ENCODE measurements at regions not wholly inside any gene's neighbourhood (a gene's known extent, or its start where the extent isn't known, plus 50 kb on each side); places are given as distances from the start of the nearest gene placed in this dataset.
"Not testable (repeated sequence)": the region's sequence is repeated elsewhere in the genome, so short reads cannot be mapped to it uniquely, and the experiment has no call there.

DNA sequence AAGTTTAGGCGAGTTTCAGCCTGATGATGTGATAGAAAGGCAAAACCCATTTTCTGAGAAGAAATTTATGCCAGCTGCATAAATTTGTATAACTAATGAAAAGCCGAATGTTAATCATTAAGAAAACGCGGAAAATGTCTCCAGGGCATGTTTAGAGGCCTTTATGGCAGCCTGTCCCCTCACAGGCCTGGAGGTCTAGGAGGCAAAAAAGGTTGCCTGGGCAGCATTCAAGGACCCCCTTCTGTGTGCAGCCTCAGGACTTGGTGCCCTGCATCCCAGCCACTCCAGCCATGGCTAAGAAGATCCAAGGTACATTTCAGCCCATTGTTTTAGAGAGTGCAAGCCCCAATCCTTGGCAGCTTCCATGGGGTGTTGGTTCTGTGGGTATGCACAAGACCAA lies 614.2 kb downstream of the SLITRK5 start:
- Histone ChIP-seq H2BK120ac (ENCODE audit: insufficient read depth, low read length, poor library complexity) (no peak overlapping the region), H2BK5ac (ENCODE audit: low read depth, low read length, poor library complexity) (no peak overlapping the region), H3K27me3 (ENCODE audit: insufficient read depth, low read length) (no peaks in the 10 kb centered on the region), H3K14ac (ENCODE audit: low read length) (no peak overlapping the region), H4K8ac (ENCODE audit: low read depth, low read length) (no peak overlapping the region), H3K4me2 (ENCODE audit: low read length) (no peak overlapping the region), H3K36me3 (ENCODE audit: control insufficient read depth in 1 of 2, insufficient read depth in 2 of 2, low read length in 2 of 2) (no peaks in the 10 kb centered on the region), H3K9me3 (ENCODE audit: insufficient read depth, low read depth, low read length) (peaks cover 8% of the 10 kb centered on the region), H3K79me1 (ENCODE audit: low read length) (no peaks in the 10 kb centered on the region), H4K12ac (ENCODE audit: low read depth, low read length) (no peak overlapping the region), H3K9ac (ENCODE audit: low read length) (no peak overlapping the region), H3K4ac (ENCODE audit: low read depth, low read length) (no peak overlapping the region), H3K23ac (ENCODE audit: low read length) (no peak overlapping the region), H3K79me2 (ENCODE audit: control insufficient read depth, insufficient read depth, low read length, poor library complexity) (no peaks in the 10 kb centered on the region), H2BK12ac (ENCODE audit: low read length) (no peak overlapping the region), H2AFZ (ENCODE audit: insufficient read depth, low read length, poor library complexity) (no peak overlapping the region), H2AK5ac (ENCODE audit: low read length) (no peak overlapping the region), H3K27ac (ENCODE audit: low read depth, low read length) (no peak overlapping the region), H3K4me1 (ENCODE audit: control insufficient read depth in 1 of 2, insufficient read depth in 2 of 2, low read length in 2 of 2) (no peaks in the 10 kb centered on the region), H3K18ac (ENCODE audit: low read length) (no peak overlapping the region), H3K4me3 (ENCODE audit: low read depth, low read length) (no peak overlapping the region), H4K91ac (ENCODE audit: low read depth, low read length) (no peak overlapping the region)
- no peak for DNase-seq
- WGBS (ENCODE audit: extremely low coverage, insufficient coverage, insufficient read length) = no CpG with 5 or more reads among the region's 4 CpGs

DNA sequence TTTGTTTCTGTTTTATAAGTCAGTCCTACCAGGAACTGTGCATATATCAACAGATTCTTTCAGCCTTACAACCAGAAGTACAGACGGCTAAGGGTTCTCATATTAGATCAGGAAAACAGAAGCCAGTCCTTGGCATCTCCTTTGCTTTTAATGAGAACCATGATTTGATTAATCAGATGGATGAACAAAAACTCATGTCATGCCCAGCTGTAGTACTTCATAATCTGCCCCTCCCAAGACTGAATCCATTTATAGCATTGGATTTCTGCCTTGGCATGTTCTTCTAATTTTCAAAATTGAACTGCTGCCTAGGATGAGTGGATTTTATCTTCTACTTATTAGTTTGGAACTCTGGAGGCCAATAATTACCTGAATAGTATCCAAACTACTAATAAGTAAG lies 617.2 kb downstream of the SLITRK5 start:
- H3K4me3 ChIP-seq (ENCODE audit: low read depth, low read length) = no peak overlapping the region
- no peak overlapping the region for H3K9ac ChIP-seq (ENCODE audit: low read length)
- no peak overlapping the region for H2AFZ ChIP-seq (ENCODE audit: insufficient read depth, low read length, poor library complexity)

DNA sequence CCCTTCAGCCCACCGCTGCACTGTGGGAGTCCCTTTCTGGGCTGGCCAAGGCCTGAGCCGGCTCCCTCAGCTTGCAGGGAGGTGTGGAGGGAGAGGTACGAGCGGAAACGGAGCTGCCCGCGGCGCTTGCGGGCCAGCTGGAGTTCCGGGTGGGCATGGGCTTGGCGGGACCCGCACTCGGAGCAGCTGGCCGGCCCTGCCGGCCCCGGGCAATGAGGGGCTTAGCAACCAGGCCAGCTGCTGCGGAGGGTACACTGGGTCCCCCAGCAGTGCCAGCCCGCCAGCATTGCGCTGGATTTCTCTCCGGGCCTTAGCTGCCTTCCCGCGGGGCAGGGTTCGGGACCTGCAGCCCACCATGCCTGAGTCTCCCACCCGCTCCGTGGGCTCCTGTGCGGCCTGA lies 620.6 kb downstream of the SLITRK5 start:
- H3K4ac ChIP-seq (ENCODE audit: low read depth, low read length); H3K9me3 ChIP-seq (ENCODE audit: insufficient read depth, low read depth, low read length); H4K91ac ChIP-seq (ENCODE audit: low read depth, low read length); H2BK5ac ChIP-seq (ENCODE audit: low read depth, low read length, poor library complexity); H2AFZ ChIP-seq (ENCODE audit: insufficient read depth, low read length, poor library complexity); H3K36me3 ChIP-seq (ENCODE audit: control insufficient read depth in 1 of 2, insufficient read depth in 2 of 2, low read length in 2 of 2); H4K12ac ChIP-seq (ENCODE audit: low read depth, low read length); H3K27ac ChIP-seq (ENCODE audit: low read depth, low read length); H3K23ac ChIP-seq (ENCODE audit: low read length); H4K8ac ChIP-seq (ENCODE audit: low read depth, low read length); DNase-seq; H2BK120ac ChIP-seq (ENCODE audit: insufficient read depth, low read length, poor library complexity); H3K18ac ChIP-seq (ENCODE audit: low read length); H3K4me2 ChIP-seq (ENCODE audit: low read length); H3K79me1 ChIP-seq (ENCODE audit: low read length); H3K9ac ChIP-seq (ENCODE audit: low read length); H3K79me2 ChIP-seq (ENCODE audit: control insufficient read depth, insufficient read depth, low read length, poor library complexity); H3K4me1 ChIP-seq (ENCODE audit: control insufficient read depth in 1 of 2, insufficient read depth in 2 of 2, low read length in 2 of 2); H3K14ac ChIP-seq (ENCODE audit: low read length); H3K4me3 ChIP-seq (ENCODE audit: low read depth, low read length); H3K27me3 ChIP-seq (ENCODE audit: insufficient read depth, low read length); H2BK12ac ChIP-seq (ENCODE audit: low read length); H2AK5ac ChIP-seq (ENCODE audit: low read length): not testable (repeated sequence)
- no CpG with 5 or more reads among the region's 26 CpGs for WGBS (ENCODE audit: extremely low coverage, insufficient coverage, insufficient read length)

More for the DNA sequence above, 617.2 kb downstream of the SLITRK5 start:
- no peak overlapping the region for H3K27ac ChIP-seq (ENCODE audit: low read depth, low read length)
- no peak overlapping the region for H2AK5ac ChIP-seq (ENCODE audit: low read length)
- no peaks in the 10 kb centered on the region for H3K79me1 ChIP-seq (ENCODE audit: low read length)
- H2BK120ac ChIP-seq (ENCODE audit: insufficient read depth, low read length, poor library complexity) = no peak overlapping the region
- no peaks in the 10 kb centered on the region for H3K79me2 ChIP-seq (ENCODE audit: control insufficient read depth, insufficient read depth, low read length, poor library complexity)
- no peak overlapping the region for H3K23ac ChIP-seq (ENCODE audit: low read length)
- H3K4me2 ChIP-seq (ENCODE audit: low read length) = no peak overlapping the region
- no peak for DNase-seq
- no peaks in the 10 kb centered on the region for H3K27me3 ChIP-seq (ENCODE audit: insufficient read depth, low read length)
- no peak overlapping the region for H3K14ac ChIP-seq (ENCODE audit: low read length)
- H3K36me3 ChIP-seq (ENCODE audit: control insufficient read depth in 1 of 2, insufficient read depth in 2 of 2, low read length in 2 of 2) = no peaks in the 10 kb centered on the region
- H2BK5ac ChIP-seq (ENCODE audit: low read depth, low read length, poor library complexity) = no peak overlapping the region
- no peak overlapping the region for H3K18ac ChIP-seq (ENCODE audit: low read length)
- H4K8ac ChIP-seq (ENCODE audit: low read depth, low read length) = no peak overlapping the region
- peaks cover 8% of the 10 kb centered on the region for H3K9me3 ChIP-seq (ENCODE audit: insufficient read depth, low read depth, low read length)
- no peak overlapping the region for H3K4ac ChIP-seq (ENCODE audit: low read depth, low read length)
- H2BK12ac ChIP-seq (ENCODE audit: low read length) = no peak overlapping the region
- no peak overlapping the region for H4K91ac ChIP-seq (ENCODE audit: low read depth, low read length)
- H4K12ac ChIP-seq (ENCODE audit: low read depth, low read length) = no peak overlapping the region
- WGBS (ENCODE audit: extremely low coverage, insufficient coverage, insufficient read length) = no CpG with 5 or more reads among the region's 1 CpG
- no peaks in the 10 kb centered on the region for H3K4me1 ChIP-seq (ENCODE audit: control insufficient read depth in 1 of 2, insufficient read depth in 2 of 2, low read length in 2 of 2)

DNA sequence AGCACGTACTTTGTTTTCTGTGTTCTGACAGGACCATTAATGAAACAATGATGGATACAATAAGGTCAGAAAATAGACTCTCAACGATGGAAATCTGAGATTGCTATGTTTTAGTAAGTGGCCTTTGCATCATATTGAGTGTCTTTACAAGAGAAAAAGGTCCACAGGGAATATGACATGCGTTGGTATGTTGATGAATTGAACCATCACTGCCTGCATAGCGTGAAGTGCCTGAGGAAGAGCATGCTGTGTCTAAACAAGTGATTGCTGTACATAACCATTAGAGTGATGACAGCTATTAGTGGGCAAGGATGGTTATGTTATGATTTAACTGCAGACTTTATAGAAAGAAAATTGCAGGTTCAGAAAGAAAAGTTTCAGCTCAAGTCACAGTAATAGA lies 623.2 kb downstream of the SLITRK5 start:
- Histone ChIP-seq H4K12ac (ENCODE audit: low read depth, low read length) (no peak overlapping the region), H4K91ac (ENCODE audit: low read depth, low read length) (no peak overlapping the region), H3K9ac (ENCODE audit: low read length) (no peak overlapping the region), H3K4me1 (ENCODE audit: control insufficient read depth in 1 of 2, insufficient read depth in 2 of 2, low read length in 2 of 2) (no peaks in the 10 kb centered on the region), H2AFZ (ENCODE audit: insufficient read depth, low read length, poor library complexity) (no peak overlapping the region), H2BK120ac (ENCODE audit: insufficient read depth, low read length, poor library complexity) (no peak overlapping the region), H3K27me3 (ENCODE audit: insufficient read depth, low read length) (no peaks in the 10 kb centered on the region), H2BK12ac (ENCODE audit: low read length) (no peak overlapping the region), H2AK5ac (ENCODE audit: low read length) (no peak overlapping the region), H3K79me2 (ENCODE audit: control insufficient read depth, insufficient read depth, low read length, poor library complexity) (no peaks in the 10 kb centered on the region), H3K79me1 (ENCODE audit: low read length) (no peaks in the 10 kb centered on the region), H3K23ac (ENCODE audit: low read length) (no peak overlapping the region), H3K4ac (ENCODE audit: low read depth, low read length) (no peak overlapping the region), H3K9me3 (ENCODE audit: insufficient read depth, low read depth, low read length) (no peaks in the 10 kb centered on the region), H3K4me3 (ENCODE audit: low read depth, low read length) (no peak overlapping the region), H3K4me2 (ENCODE audit: low read length) (no peak overlapping the region), H3K14ac (ENCODE audit: low read length) (no peak overlapping the region), H2BK5ac (ENCODE audit: low read depth, low read length, poor library complexity) (no peak overlapping the region), H3K27ac (ENCODE audit: low read depth, low read length) (no peak overlapping the region), H3K18ac (ENCODE audit: low read length) (no peak overlapping the region), H4K8ac (ENCODE audit: low read depth, low read length) (no peak overlapping the region), H3K36me3 (ENCODE audit: control insufficient read depth in 1 of 2, insufficient read depth in 2 of 2, low read length in 2 of 2) (no peaks in the 10 kb centered on the region)
- WGBS (ENCODE audit: extremely low coverage, insufficient coverage, insufficient read length) = no CpG with 5 or more reads among the region's 4 CpGs
- DNase-seq = no peak

Measured in trophoblast cell (in vitro differentiated cells and primary cell).